ENCODE measurements at regions not wholly inside any gene's neighbourhood (a gene's known extent, or its start where the extent isn't known, plus 50 kb on each side); places are given as distances from the start of the nearest gene placed in this dataset.

DNA sequence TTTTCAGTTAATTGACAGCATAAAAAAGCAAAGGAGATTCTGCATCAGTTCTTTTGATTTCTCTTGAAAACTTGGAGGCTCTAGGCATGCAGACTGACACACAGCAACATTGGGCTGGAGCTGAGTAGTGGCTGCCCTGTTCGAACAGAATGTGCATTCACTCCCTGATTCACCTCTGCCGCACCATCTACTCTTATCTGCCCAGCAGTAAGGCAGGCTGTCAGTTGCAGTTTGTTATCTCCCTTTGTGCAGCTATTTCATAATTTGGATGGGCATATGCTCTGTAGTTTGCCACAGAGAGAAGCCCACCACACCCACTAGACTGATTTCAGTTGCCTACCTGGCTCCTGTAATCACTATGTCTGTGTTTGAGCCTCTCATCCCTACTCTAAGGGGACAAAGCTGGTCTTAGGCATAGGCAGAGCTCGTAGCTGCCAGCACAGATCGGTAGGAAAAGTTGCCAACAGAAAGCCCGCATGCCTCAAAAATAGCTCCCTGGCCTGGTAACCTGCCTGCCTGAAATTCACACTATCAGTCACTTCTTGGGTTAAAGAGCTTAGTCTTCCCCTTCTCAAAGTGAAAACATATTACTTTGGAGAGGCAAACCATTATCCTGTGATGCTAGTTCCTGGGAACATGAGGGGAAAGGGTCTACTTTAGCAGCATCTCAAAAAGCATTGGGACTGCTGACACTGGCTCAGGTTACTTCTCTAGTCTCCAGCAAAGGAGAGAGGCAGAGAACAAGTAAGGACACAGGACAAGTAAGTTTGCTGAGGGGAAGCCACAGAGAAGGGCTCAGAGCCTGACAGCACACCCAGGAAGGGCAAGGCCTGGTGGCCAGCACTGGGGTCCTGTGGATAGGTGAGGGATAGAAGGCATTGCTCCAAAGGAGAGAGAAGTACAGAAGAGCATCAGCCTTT is 75.9 kb upstream of the TMEM164 start:
- TF ChIP-seq TAF1 (IDR thresholded peaks at IDR 0.05; ENCODE audit: borderline replicate concordance, low read depth, low read length) (no peak), POLR2A (IDR thresholded peaks at IDR 0.05; ENCODE audit: low read depth, low read length) (no peak), POLR2AphosphoS5 (IDR thresholded peaks at IDR 0.05; ENCODE audit: low read depth, low read length) (no peak)

All from GM12892 (cell line).